H1 (cell line): ENCODE measurements at regions not wholly inside any gene's neighbourhood (a gene's known extent, or its start where the extent isn't known, plus 50 kb on each side); places are given as distances from the start of the nearest gene placed in this dataset.

Experiments
- CHD7 ChIP-seq: fragments of 300-600 bp; sonication (generic); IDR thresholded peaks from 2 replicates; pipeline ENCODE4 v1.7.1; 2012; ENCODE audit warnings: low read length, moderate library complexity, mild to moderate bottlenecking, inconsistent platforms; ENCODE audit not compliant: insufficient replicate concordance
- CTBP2 ChIP-seq: IDR thresholded peaks from 2 replicates; pipeline ENCODE4 v1.7.0; 2011; ENCODE audit warnings: borderline replicate concordance, mild to moderate bottlenecking, moderate library complexity, mixed read lengths, low read length; ENCODE audit not compliant: insufficient read depth, insufficient read length
- TAF1 ChIP-seq: IDR thresholded peaks from 2 replicates; pipeline ENCODE4 v1.6.1; 2011; ENCODE audit warnings: mild to moderate bottlenecking, low read depth, low read length

- no peak for TF ChIP-seq CHD7
- no peak for TF ChIP-seq TAF1
- TF ChIP-seq CTBP2, result no peak
Measured at GRCh38 chr7:17710312-17710711, 230.0 kb downstream of the SNX13 start (continued).
